ENCODE measurements at regions not wholly inside any gene's neighbourhood (a gene's known extent, or its start where the extent isn't known, plus 50 kb on each side); places are given as distances from the start of the nearest gene placed in this dataset.

DNA sequence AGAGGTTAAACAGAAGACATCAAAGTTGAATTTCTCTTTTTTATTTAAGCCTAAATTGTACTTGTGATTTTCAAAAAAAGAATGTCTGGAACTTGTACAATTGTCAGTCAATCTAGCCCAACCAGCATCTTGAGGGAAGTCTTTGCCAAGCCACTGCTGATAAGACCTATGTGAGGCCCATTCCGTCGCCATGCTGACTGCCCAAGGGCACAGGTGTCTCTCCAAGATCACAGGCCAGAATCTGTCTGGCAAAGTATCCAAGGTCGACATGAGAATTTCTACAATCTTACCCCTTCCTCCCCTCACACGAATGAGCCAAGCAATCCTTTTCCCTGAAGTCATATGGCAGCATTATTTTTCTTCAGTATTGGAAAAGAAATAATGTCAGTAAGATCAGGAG is 614.5 kb downstream of the CBLN4 start:
- H3K4me3 ChIP-seq = no peak overlapping the region
- no peaks in the 10 kb centered on the region for H3K36me3 ChIP-seq
- TF ChIP-seq Cebpa-rat (IDR thresholded peaks at IDR 0.05) = no peak
- no peaks in the 10 kb centered on the region for H4K20me1 ChIP-seq
- H3K9ac ChIP-seq = no peak overlapping the region
- no peaks in the 10 kb centered on the region for H3K4me1 ChIP-seq
- no peak overlapping the region for H3K27ac ChIP-seq
- H3K27me3 ChIP-seq = no peaks in the 10 kb centered on the region
- H3K4me2 ChIP-seq = no peak overlapping the region
- no peaks in the 10 kb centered on the region for H3K9me3 ChIP-seq (replicated peaks in 1 of 11)

GRCh38 chr20:55386686-55387085 is 618.6 kb downstream of the CBLN4 start:
- Histone ChIP-seq H3K27me3 (no peaks in the 10 kb centered on the region), H3K4me2 (no peak overlapping the region), H3K9ac (no peak overlapping the region), H3K4me3 (no peak overlapping the region), H3K9me3 (replicated peaks in 1 of 11) (no peaks in the 10 kb centered on the region), H3K36me3 (no peaks in the 10 kb centered on the region), H3K27ac (no peak overlapping the region), H3K4me1 (no peaks in the 10 kb centered on the region), H4K20me1 (no peaks in the 10 kb centered on the region)
- TF ChIP-seq Cebpa-rat (IDR thresholded peaks at IDR 0.05) = no peak

GRCh38 chr20:55375920-55376319 is 629.4 kb downstream of the CBLN4 start:
- no peak overlapping the region for H3K4me2 ChIP-seq
- no peak for TF ChIP-seq Cebpa-rat (IDR thresholded peaks at IDR 0.05)
- no peak overlapping the region for H3K4me3 ChIP-seq
- H3K27ac ChIP-seq = no peak overlapping the region
- H4K20me1 ChIP-seq = no peaks in the 10 kb centered on the region
- no peaks in the 10 kb centered on the region for H3K4me1 ChIP-seq
- H3K36me3 ChIP-seq = no peaks in the 10 kb centered on the region
- no peaks in the 10 kb centered on the region for H3K9me3 ChIP-seq (replicated peaks in 1 of 11)
- H3K27me3 ChIP-seq = no peaks in the 10 kb centered on the region
- no peak overlapping the region for H3K9ac ChIP-seq

DNA sequence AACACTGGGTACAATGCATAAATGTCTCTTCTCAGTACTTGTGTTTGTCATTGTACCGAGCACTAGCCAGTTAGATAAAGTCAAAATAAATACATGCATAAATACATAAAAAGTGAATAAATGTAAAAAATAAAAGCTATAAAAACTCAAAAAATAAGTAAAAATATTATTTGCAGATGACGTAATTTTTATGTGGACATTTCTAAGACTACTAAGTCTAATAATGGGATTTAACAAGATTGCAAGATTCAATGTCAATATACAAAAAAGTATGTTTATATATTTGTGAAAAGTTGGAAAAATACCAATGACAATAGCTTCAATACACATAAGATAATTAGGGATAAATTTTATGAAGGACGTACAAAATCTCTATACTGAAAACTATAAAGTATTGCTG is 639.6 kb downstream of the CBLN4 start:
- Histone ChIP-seq H3K4me3 (no peak overlapping the region), H3K4me2 (no peak overlapping the region), H3K27me3 (no peaks in the 10 kb centered on the region), H3K27ac (no peak overlapping the region), H4K20me1 (no peaks in the 10 kb centered on the region), H3K36me3 (no peaks in the 10 kb centered on the region), H3K9me3 (replicated peaks in 1 of 11) (no peaks in the 10 kb centered on the region), H3K9ac (no peak overlapping the region), H3K4me1 (no peaks in the 10 kb centered on the region)
- no peak for TF ChIP-seq Cebpa-rat (IDR thresholded peaks at IDR 0.05)

GRCh38 chr20:55360895-55361294 is 644.4 kb downstream of the CBLN4 start:
- no peaks in the 10 kb centered on the region for H3K9me3 ChIP-seq (replicated peaks in 1 of 11)
- no peak overlapping the region for H3K4me2 ChIP-seq
- no peak for TF ChIP-seq Cebpa-rat (IDR thresholded peaks at IDR 0.05)
- no peak overlapping the region for H3K4me3 ChIP-seq
- H3K27ac ChIP-seq = no peak overlapping the region
- no peaks in the 10 kb centered on the region for H3K36me3 ChIP-seq
- no peaks in the 10 kb centered on the region for H3K27me3 ChIP-seq
- H3K9ac ChIP-seq = no peak overlapping the region
- H4K20me1 ChIP-seq = no peaks in the 10 kb centered on the region
- H3K4me1 ChIP-seq = no peaks in the 10 kb centered on the region

DNA sequence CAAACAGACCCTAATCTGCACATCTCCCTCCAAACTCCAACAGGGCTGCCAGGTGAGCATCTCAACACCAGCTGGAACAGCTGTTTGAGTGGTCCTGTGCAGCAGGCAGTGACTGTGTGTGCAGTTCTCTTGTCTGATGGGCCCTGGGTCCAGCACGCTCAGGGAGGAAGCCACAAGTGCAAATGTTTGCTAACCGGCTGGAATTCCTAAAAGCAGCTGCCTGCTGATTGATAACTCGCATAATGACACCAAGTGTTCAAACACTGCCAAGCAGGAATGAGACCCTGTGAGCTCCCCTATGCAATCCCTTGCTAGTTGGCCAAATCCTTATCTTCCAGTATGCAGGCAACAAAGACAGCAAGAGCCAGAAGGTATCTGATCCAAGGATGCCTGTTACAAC is 650.6 kb downstream of the CBLN4 start:
- no peaks in the 10 kb centered on the region for H3K4me1 ChIP-seq
- no peaks in the 10 kb centered on the region for H4K20me1 ChIP-seq
- H3K27ac ChIP-seq = no peak overlapping the region
- no peak overlapping the region for H3K9ac ChIP-seq
- H3K9me3 ChIP-seq (replicated peaks in 1 of 11) = peaks cover 7 to 15% (median 11%) of the 10 kb centered on the region in 11 experiments; a peak in 16 of 22 replicates
- no peaks in the 10 kb centered on the region for H3K36me3 ChIP-seq
- H3K27me3 ChIP-seq = no peaks in the 10 kb centered on the region
- no peak overlapping the region for H3K4me2 ChIP-seq
- no peak for TF ChIP-seq Cebpa-rat (IDR thresholded peaks at IDR 0.05)
- no peak overlapping the region for H3K4me3 ChIP-seq

- Histone ChIP-seq H3K9ac (no peak overlapping the region), H3K27ac (no peak overlapping the region), H3K36me3 (no peaks in the 10 kb centered on the region), H3K4me3 (no peak overlapping the region), H3K27me3 (no peaks in the 10 kb centered on the region), H4K20me1 (no peaks in the 10 kb centered on the region), H3K4me2 (no peak overlapping the region), H3K4me1 (no peaks in the 10 kb centered on the region), H3K9me3 (replicated peaks in 1 of 11) (peaks cover 7 to 15% (median 11%) of the 10 kb centered on the region in 11 experiments; a peak in 16 of 22 replicates)
- TF ChIP-seq Cebpa-rat (IDR thresholded peaks at IDR 0.05) = no peak
Measured at GRCh38 chr20:55353206-55353605, 652.1 kb downstream of the CBLN4 start.

DNA sequence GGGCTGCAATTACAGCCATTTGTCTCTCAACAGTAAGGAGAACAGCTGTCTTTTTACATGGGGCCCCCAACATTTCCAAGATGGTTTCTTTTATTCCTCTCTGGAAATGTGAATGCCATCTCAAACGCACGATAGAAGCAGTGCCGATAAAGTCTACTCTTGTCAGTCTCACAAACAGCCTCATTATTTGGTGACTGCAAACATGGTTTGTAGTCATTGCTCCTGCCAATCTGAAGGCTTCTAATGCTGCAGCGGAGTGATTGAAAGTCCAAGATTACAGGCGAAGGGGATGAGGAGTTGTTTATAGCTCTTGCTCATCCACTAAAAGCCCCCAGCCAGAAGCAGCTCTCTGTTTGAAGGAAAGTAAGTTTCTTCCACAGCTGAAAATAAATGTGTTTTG is 657.1 kb downstream of the CBLN4 start:
- Histone ChIP-seq H3K4me2 (no peak overlapping the region), H3K4me3 (no peak overlapping the region), H3K36me3 (no peaks in the 10 kb centered on the region), H3K9ac (no peak overlapping the region), H3K9me3 (replicated peaks in 1 of 11) (peaks cover 7 to 15% (median 11%) of the 10 kb centered on the region in 11 experiments; a peak in 16 of 22 replicates), H3K27ac (no peak overlapping the region), H3K27me3 (no peaks in the 10 kb centered on the region), H4K20me1 (no peaks in the 10 kb centered on the region), H3K4me1 (peaks cover 0 to 5% (median 0%) of the 10 kb centered on the region in 10 experiments; a peak in 1 of 20 replicates)
- TF ChIP-seq Cebpa-rat (IDR thresholded peaks at IDR 0.05) = no peak

DNA sequence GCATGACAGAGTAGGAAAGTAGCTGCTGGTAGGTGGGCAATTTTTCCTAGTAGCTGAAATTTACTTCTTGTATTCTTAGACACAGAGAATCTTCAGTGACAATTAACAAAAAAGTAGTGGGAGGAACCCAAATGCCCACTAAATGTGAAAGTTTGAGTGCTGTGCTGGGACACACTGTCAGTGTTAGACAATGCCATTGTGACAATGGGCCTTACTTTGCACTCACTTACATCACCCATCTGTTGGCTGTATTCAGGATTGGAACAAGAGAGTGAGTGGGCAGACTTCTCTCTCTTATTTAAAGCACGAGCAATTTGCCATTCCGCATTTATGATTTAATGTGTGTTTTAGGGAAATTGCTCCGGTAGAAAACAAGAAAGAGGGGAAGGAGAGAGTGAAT is 662.5 kb downstream of the CBLN4 start:
- H3K4me3 ChIP-seq = no peak overlapping the region
- H3K36me3 ChIP-seq = no peaks in the 10 kb centered on the region
- no peaks in the 10 kb centered on the region for H3K9me3 ChIP-seq (replicated peaks in 1 of 11)
- H3K27ac ChIP-seq = no peak overlapping the region
- no peak overlapping the region for H3K4me2 ChIP-seq
- no peaks in the 10 kb centered on the region for H4K20me1 ChIP-seq
- H3K27me3 ChIP-seq = no peaks in the 10 kb centered on the region
- no peak overlapping the region for H3K9ac ChIP-seq
- no peak for TF ChIP-seq Cebpa-rat (IDR thresholded peaks at IDR 0.05)
- peaks cover 0 to 5% (median 0%) of the 10 kb centered on the region in 10 experiments; a peak in 1 of 20 replicates for H3K4me1 ChIP-seq

GRCh38 chr20:55333798-55334197 is 671.5 kb downstream of the CBLN4 start:
- Histone ChIP-seq H3K4me2 (no peak overlapping the region), H3K4me1 (no peaks in the 10 kb centered on the region), H3K27me3 (no peaks in the 10 kb centered on the region), H3K4me3 (no peak overlapping the region), H3K9ac (no peak overlapping the region), H3K27ac (no peak overlapping the region), H3K9me3 (replicated peaks in 1 of 11) (no peaks in the 10 kb centered on the region), H4K20me1 (no peaks in the 10 kb centered on the region), H3K36me3 (no peaks in the 10 kb centered on the region)
- no peak for TF ChIP-seq Cebpa-rat (IDR thresholded peaks at IDR 0.05)

All from BLaER1 treated with 17β-estradiol and CSF1 and Interleukin-3, amounts not matched to agents 10 nM and 100 nM (cell line).